ENCODE measurements at regions not wholly inside any gene's neighbourhood (a gene's known extent, or its start where the extent isn't known, plus 50 kb on each side); places are given as distances from the start of the nearest gene placed in this dataset.

DNA sequence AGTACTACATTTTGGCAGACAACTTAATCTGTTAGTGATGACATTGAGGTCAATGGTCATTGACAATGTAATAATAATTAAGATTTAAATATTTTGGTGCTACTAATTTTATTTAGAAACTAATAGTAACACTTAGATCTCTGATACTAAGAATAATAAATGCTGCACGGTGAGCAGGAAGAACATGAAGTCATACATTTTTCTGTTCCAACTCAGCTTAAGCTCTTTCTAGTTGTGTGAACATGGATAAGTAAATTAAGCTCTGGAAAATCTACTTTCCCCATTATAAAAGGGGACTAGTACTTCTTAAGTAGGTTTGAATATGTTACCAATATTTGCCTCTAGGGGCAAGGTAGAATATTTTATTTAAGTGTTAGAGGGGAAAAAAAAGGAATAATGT lies 65.9 kb upstream of the MEOX2 start:
- Histone ChIP-seq H3K27ac (no peak overlapping the region), H3K4me3 (no peak overlapping the region), H3K4me1 (no peaks in the 10 kb centered on the region), H3K27me3 (no peaks in the 10 kb centered on the region), H3K36me3 (replicated peaks in 1 of 2; ENCODE audit: insufficient read depth in 1 of 2, low read depth in 2 of 2) (no peaks in the 10 kb centered on the region), H3K9me3 (no peaks in the 10 kb centered on the region)
- DNase-seq (no peak), ATAC-seq (no peak)
- no peak for TF ChIP-seq CTCF (IDR thresholded peaks at IDR 0.05)
- TF ChIP-seq POLR2A (IDR thresholded peaks at IDR 0.05), result no peak
- 62 to 78% methylated on average over 1 of the region's 1 CpG for WGBS, 2 donors
- intact Hi-C loops (cut with DNase I), result no loop called here

- no peak for ATAC-seq
- no peak for DNase-seq
- intact Hi-C loops (cut with DNase I), result no loop called here
- 64 to 71% methylated on average over 4 of the region's 4 CpGs for WGBS, 2 donors
- no peak overlapping the region for H3K27ac ChIP-seq
- no peak for TF ChIP-seq CTCF (IDR thresholded peaks at IDR 0.05)
- TF ChIP-seq POLR2A (IDR thresholded peaks at IDR 0.05), result no peak
- no peaks in the 10 kb centered on the region for H3K27me3 ChIP-seq
- no peaks in the 10 kb centered on the region for H3K9me3 ChIP-seq
- H3K4me3 ChIP-seq, result no peak overlapping the region
- no peaks in the 10 kb centered on the region for H3K36me3 ChIP-seq (replicated peaks in 1 of 2; ENCODE audit: insufficient read depth in 1 of 2, low read depth in 2 of 2)
- H3K4me1 ChIP-seq, result no peaks in the 10 kb centered on the region
These were observed 64.8 kb upstream of the MEOX2 start for GRCh38 chr7:15751191-15751701.

DNA sequence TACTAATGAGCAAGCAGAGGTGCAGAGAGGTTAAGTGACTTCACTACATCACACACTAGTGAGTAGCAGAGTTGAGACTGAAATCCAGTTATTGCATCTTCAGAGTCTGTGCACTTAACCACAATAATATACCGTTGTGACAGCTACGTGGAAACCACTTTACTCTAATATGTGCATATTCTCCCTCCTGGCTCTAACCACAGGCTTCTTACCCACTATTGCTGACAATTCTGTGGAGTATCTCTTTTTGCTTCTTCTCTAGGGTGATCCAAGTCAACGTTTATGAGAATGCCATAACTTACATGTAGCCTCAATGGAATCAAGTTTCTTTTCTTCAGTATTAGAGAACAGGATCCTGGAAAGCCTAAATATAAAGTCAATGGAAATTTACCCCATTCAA lies 64.2 kb upstream of the MEOX2 start:
- Histone ChIP-seq H3K36me3 (replicated peaks in 1 of 2; ENCODE audit: insufficient read depth in 1 of 2, low read depth in 2 of 2) (no peaks in the 10 kb centered on the region), H3K4me3 (no peak overlapping the region), H3K9me3 (no peaks in the 10 kb centered on the region), H3K4me1 (no peaks in the 10 kb centered on the region), H3K27ac (no peak overlapping the region), H3K27me3 (no peaks in the 10 kb centered on the region)
- TF ChIP-seq CTCF (IDR thresholded peaks at IDR 0.05), result no peak
- TF ChIP-seq POLR2A (IDR thresholded peaks at IDR 0.05), result no peak
- intact Hi-C loops (cut with DNase I), result no loop called here
- no peak for DNase-seq
- 44 to 55% methylated on average over 3 of the region's 3 CpGs for WGBS, 2 donors
- no peak for ATAC-seq

DNA sequence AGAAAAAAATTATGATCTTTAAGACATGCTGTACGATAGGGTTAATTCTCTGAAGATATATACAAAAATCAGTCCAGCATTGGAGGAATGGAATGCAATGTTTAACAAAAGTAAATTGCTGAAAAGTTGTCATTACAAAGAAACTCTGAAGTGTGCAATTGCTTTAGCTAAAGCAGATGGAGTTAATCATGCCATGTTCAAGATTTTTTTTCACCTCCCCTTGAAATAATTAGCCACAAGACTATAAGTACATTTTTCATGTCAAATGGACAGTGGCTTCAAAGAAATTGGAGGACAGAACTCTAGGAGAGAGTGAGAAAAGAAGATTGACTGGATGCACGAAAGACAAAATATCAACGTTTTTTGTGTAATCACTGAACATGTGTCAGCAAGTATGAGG lies 63.1 kb upstream of the MEOX2 start:
- DNase-seq (no peak), ATAC-seq (no peak)
- Histone ChIP-seq H3K27me3 (no peaks in the 10 kb centered on the region), H3K27ac (no peak overlapping the region), H3K9me3 (no peaks in the 10 kb centered on the region), H3K36me3 (replicated peaks in 1 of 2; ENCODE audit: insufficient read depth in 1 of 2, low read depth in 2 of 2) (no peaks in the 10 kb centered on the region), H3K4me1 (no peaks in the 10 kb centered on the region), H3K4me3 (no peak overlapping the region)
- TF ChIP-seq POLR2A (IDR thresholded peaks at IDR 0.05) (no peak), CTCF (IDR thresholded peaks at IDR 0.05) (no peak)
- intact Hi-C loops (cut with DNase I), result no loop called here
- 49 to 55% methylated on average over 3 of the region's 3 CpGs for WGBS, 2 donors

DNA sequence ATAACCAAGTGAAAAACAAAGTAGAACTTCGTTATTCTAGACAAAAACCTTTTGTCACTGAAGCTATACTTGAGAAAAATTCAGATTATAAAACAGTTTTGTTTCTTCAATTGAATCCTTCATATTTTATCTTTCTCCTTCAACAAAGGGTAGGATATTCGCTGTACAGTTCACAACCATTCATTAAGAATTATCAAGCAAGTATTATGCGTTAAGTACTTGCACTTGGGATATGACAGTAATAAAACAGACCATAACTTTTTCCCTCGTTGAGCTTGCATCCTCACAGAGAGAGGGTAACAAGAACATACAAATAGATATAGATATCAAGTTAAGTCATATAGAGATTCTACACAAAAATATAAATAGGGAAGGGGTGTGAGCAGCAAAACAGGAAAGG lies 61.2 kb upstream of the MEOX2 start:
- no peak for TF ChIP-seq CTCF (IDR thresholded peaks at IDR 0.05)
- TF ChIP-seq POLR2A (IDR thresholded peaks at IDR 0.05), result no peak
- Histone ChIP-seq H3K9me3 (no peaks in the 10 kb centered on the region), H3K4me1 (no peaks in the 10 kb centered on the region), H3K27ac (no peak overlapping the region), H3K4me3 (no peak overlapping the region), H3K36me3 (replicated peaks in 1 of 2; ENCODE audit: insufficient read depth in 1 of 2, low read depth in 2 of 2) (no peaks in the 10 kb centered on the region), H3K27me3 (no peaks in the 10 kb centered on the region)
- DNase-seq, result no peak
- WGBS, 2 donors, result 45 to 48% methylated on average over 4 of the region's 4 CpGs
- ATAC-seq, result no peak
- intact Hi-C loops (cut with DNase I), result no loop called here
